Bronchial epithelial cell (primary cell): ENCODE measurements at regions not wholly inside any gene's neighbourhood (a gene's known extent, or its start where the extent isn't known, plus 50 kb on each side); places are given as distances from the start of the nearest gene placed in this dataset.

Source experiments
- DNase-seq: peaks from one replicate; pipeline ENCODE4 v3.0.0-alpha.2; 2010; ENCODE audit warnings: low read depth
- FAIRE-seq: peaks from 2 replicates; lab custom pipeline; 2011; peaks lifted over from hg19 to GRCh38; lab: Jason Lieb, UNC
- H3K27me3 ChIP-seq: 2 replicates; pipeline ENCODE4 v1.5.1; 2011; ENCODE audit warnings: low read length; ENCODE audit not compliant: control insufficient read depth, insufficient read depth
- H3K36me3 ChIP-seq: 2 replicates; pipeline ENCODE4 v1.5.1; 2011; ENCODE audit warnings: low read length; ENCODE audit not compliant: control insufficient read depth, insufficient read depth
- H3K4me3 ChIP-seq: 2 replicates; pipeline ENCODE4 v1.5.1; 2011; ENCODE audit warnings: mild to moderate bottlenecking, low read depth, low read length, control low read depth
- CTCF ChIP-seq: IDR thresholded peaks from 2 replicates; pipeline ENCODE4 v1.5.1; 2011; ENCODE audit warnings: mild to moderate bottlenecking, moderate library complexity, low read length, control low read depth, inconsistent platforms; ENCODE audit not compliant: insufficient read depth, severe bottlenecking

- Histone ChIP-seq H3K4me3 (no peak overlapping the region), H3K36me3 (no peaks in the 10 kb centered on the region), H3K27me3 (no peaks in the 10 kb centered on the region)
- FAIRE-seq = no peak
- DNase-seq = peak; percentile 38
- TF ChIP-seq CTCF = no peak
Observed at GRCh38 chr6:50952092-50952907, 133.6 kb downstream of the TFAP2B start.

GRCh38 chr6:50956014-50956413, 137.3 kb downstream of the TFAP2B start:
- no peaks in the 10 kb centered on the region for H3K36me3 ChIP-seq
- no peaks in the 10 kb centered on the region for H3K27me3 ChIP-seq
- DNase-seq (no peak), FAIRE-seq (no peak)
- no peak for TF ChIP-seq CTCF
- H3K4me3 ChIP-seq = no peak overlapping the region

- no peaks in the 10 kb centered on the region for H3K27me3 ChIP-seq
- DNase-seq = no peak
- no peak overlapping the region for H3K4me3 ChIP-seq
- H3K36me3 ChIP-seq = no peaks in the 10 kb centered on the region
- no peak for FAIRE-seq
- no peak for TF ChIP-seq CTCF
Observed at GRCh38 chr6:50958148-50958697, 139.6 kb downstream of the TFAP2B start.

- H3K36me3 ChIP-seq = no peaks in the 10 kb centered on the region
- no peak for FAIRE-seq
- no peak overlapping the region for H3K4me3 ChIP-seq
- no peak for DNase-seq
- no peaks in the 10 kb centered on the region for H3K27me3 ChIP-seq
- no peak for TF ChIP-seq CTCF
Observed at GRCh38 chr6:50959081-50959641, 140.5 kb downstream of the TFAP2B start.

- TF ChIP-seq CTCF = no peak
- DNase-seq (no peak), FAIRE-seq (no peak)
- no peaks in the 10 kb centered on the region for H3K36me3 ChIP-seq
- H3K27me3 ChIP-seq = no peaks in the 10 kb centered on the region
- H3K4me3 ChIP-seq = no peak overlapping the region
Observed at GRCh38 chr6:50961611-50962010, 142.9 kb downstream of the TFAP2B start.
